Karpas-422 (cell line): ENCODE measurements at regions not wholly inside any gene's neighbourhood (a gene's known extent, or its start where the extent isn't known, plus 50 kb on each side); places are given as distances from the start of the nearest gene placed in this dataset.

Source experiments
- DNase-seq: peaks from one replicate; pipeline ENCODE4 v3.0.0-alpha.2; 2015
- H2AFZ ChIP-seq: fragments of 200-600 bp; sonication (generic); 2 replicates; pipeline ENCODE4 v1.6.1; 2014; ENCODE audit warnings: antibody characterized with exemption, low read length, mixed read lengths
- H3K27ac ChIP-seq: fragments of 200-600 bp; sonication (generic); 2 replicates; pipeline ENCODE4 v1.5.1; 2014; ENCODE audit warnings: mild to moderate bottlenecking, low read length, moderate library complexity
- H3K27me3 ChIP-seq: fragments of 200-600 bp; sonication (generic); 2 replicates; pipeline ENCODE4 v1.6.1; 2014; ENCODE audit warnings: low read length, mixed read lengths
- H3K36me3 ChIP-seq: fragments of 200-600 bp; sonication (generic); 2 replicates; pipeline ENCODE4 v1.6.1; 2014; ENCODE audit warnings: low read length, mixed read lengths; ENCODE audit not compliant: insufficient read depth
- H3K4me1 ChIP-seq: fragments of 200-600 bp; sonication (generic); 2 replicates; pipeline ENCODE4 v1.6.1; 2014; ENCODE audit warnings: mild to moderate bottlenecking, low read length, mixed read lengths
- H3K4me2 ChIP-seq: fragments of 200-600 bp; sonication (generic); 2 replicates; pipeline ENCODE4 v1.6.1; 2014; ENCODE audit warnings: low read length, low read depth, mild to moderate bottlenecking; ENCODE audit not compliant: poor library complexity, severe bottlenecking
- H3K4me3 ChIP-seq: fragments of 200-600 bp; sonication (generic); 2 replicates; pipeline ENCODE4 v1.5.1; 2014; ENCODE audit warnings: mild to moderate bottlenecking, antibody characterized with exemption, low read length, mixed read lengths
- H3K79me2 ChIP-seq: fragments of 200-600 bp; sonication (generic); 2 replicates; pipeline ENCODE4 v1.6.1; 2014; ENCODE audit warnings: mild to moderate bottlenecking, low read length, mixed read lengths
- H3K9ac ChIP-seq: fragments of 200-600 bp; sonication (generic); 2 replicates; pipeline ENCODE4 v1.6.0; 2014; ENCODE audit warnings: low read length
- H3K9me2 ChIP-seq: fragments of 200-600 bp; sonication (generic), shearing (Covaris generic); replicated peaks from 2 replicates; pipeline ENCODE4 v1.6.0; 2014; ENCODE audit warnings: mild to moderate bottlenecking, low read length, moderate library complexity; ENCODE audit not compliant: insufficient read depth
- H3K9me3 ChIP-seq: fragments of 300-700, 200-600 bp; sonication (generic); 2 replicates; pipeline ENCODE4 v1.6.1; 2014; ENCODE audit warnings: low read length, mixed read lengths
- H4K20me1 ChIP-seq: fragments of 200-600 bp; sonication (generic); 2 replicates; pipeline ENCODE4 v1.6.1; 2014; ENCODE audit warnings: mild to moderate bottlenecking, antibody characterized with exemption, low read length, low read depth; ENCODE audit not compliant: insufficient read depth

DNA sequence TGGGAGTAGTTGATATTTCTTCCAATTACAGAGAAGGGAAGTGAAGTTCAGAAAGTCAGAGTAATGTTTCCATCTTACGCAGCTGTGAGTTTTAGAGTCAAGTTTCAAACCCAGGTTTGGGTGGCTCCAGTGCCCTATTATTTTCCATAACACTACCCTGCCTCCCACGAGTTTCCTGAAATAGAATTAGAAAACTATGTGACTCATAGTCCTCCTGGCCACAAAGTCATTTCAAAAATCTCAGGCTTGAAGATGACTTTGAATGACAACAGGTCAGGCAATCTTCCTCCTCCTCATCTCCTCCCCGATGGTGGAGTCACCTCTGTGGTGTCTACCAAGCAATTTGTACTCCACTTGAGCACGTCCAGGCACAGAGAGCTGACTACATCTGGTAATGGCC is 212.3 kb upstream of the TRIB2 start:
- H3K4me3 ChIP-seq, result no peak overlapping the region
- H3K79me2 ChIP-seq, result no peaks in the 10 kb centered on the region
- no peak overlapping the region for H3K27ac ChIP-seq
- H3K27me3 ChIP-seq, result 0 out of 2 replicates have a peak, but pooled peaks cover 3% of the 10 kb centered on the region
- H3K4me2 ChIP-seq, result no peak overlapping the region
- no peaks in the 10 kb centered on the region for H3K36me3 ChIP-seq
- no peaks in the 10 kb centered on the region for H4K20me1 ChIP-seq
- H3K4me1 ChIP-seq, result no peaks in the 10 kb centered on the region
- no peak overlapping the region for H3K9ac ChIP-seq
- no peaks in the 10 kb centered on the region for H3K9me3 ChIP-seq
- DNase-seq, result no peak
- H2AFZ ChIP-seq, result no peak overlapping the region
- H3K9me2 ChIP-seq, result no peaks in the 10 kb centered on the region

DNA sequence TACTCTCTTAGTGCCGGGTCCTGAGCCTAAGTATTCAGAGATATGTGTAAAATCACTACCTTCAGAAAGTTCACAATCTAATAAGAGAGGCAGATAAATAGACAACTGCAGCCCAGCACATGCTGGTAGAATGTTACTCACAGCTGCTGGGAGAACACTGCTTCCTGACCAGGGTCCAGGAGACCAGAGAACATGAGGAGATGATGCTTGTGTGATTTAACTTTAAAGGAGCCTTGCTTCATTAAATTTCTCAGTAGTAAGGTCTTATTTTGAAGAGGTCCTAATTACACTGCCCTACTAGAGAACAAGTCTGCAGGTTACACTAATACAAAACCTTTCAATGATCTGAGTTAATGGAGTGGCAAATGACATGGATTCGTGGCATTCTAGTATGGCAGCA is 209.9 kb upstream of the TRIB2 start:
- no peaks in the 10 kb centered on the region for H3K79me2 ChIP-seq
- 0 out of 2 replicates have a peak, but pooled peaks cover 3% of the 10 kb centered on the region for H3K27me3 ChIP-seq
- H3K36me3 ChIP-seq, result no peaks in the 10 kb centered on the region
- no peak for DNase-seq
- no peaks in the 10 kb centered on the region for H4K20me1 ChIP-seq
- H3K4me1 ChIP-seq, result no peaks in the 10 kb centered on the region
- no peak overlapping the region for H2AFZ ChIP-seq
- no peak overlapping the region for H3K4me3 ChIP-seq
- no peak overlapping the region for H3K4me2 ChIP-seq
- H3K27ac ChIP-seq, result no peak overlapping the region
- no peak overlapping the region for H3K9ac ChIP-seq
- H3K9me3 ChIP-seq, result no peaks in the 10 kb centered on the region
- no peaks in the 10 kb centered on the region for H3K9me2 ChIP-seq

DNA sequence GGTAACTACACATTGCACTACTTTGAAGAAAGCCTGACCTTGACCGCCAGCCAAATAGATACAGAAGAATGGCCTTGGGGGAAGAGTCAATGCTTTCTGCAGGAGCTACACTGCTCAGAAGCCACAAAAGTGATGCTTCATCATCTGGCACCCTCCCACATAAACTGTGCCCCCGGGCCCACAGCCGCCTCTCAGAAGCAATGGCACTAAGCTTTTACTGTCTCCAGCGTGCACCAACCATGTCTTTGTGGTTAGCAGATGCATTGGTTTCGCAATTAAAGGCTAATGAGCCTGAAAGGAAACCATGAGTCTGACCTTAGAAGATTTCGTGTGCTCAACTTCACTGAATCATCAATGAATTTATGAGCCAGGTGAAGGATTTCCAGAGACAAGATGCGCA is 209.4 kb upstream of the TRIB2 start:
- H3K36me3 ChIP-seq, result no peaks in the 10 kb centered on the region
- no peaks in the 10 kb centered on the region for H3K9me2 ChIP-seq
- H4K20me1 ChIP-seq, result no peaks in the 10 kb centered on the region
- H3K4me2 ChIP-seq, result no peak overlapping the region
- peak; percentile 66 for DNase-seq
- H3K4me3 ChIP-seq, result no peak overlapping the region
- H3K27me3 ChIP-seq, result 0 out of 2 replicates have a peak, but pooled peaks cover 3% of the 10 kb centered on the region
- H3K9me3 ChIP-seq, result no peaks in the 10 kb centered on the region
- H3K27ac ChIP-seq, result no peak overlapping the region
- H3K4me1 ChIP-seq, result no peaks in the 10 kb centered on the region
- H2AFZ ChIP-seq, result no peak overlapping the region
- H3K79me2 ChIP-seq, result no peaks in the 10 kb centered on the region
- H3K9ac ChIP-seq, result no peak overlapping the region

DNA sequence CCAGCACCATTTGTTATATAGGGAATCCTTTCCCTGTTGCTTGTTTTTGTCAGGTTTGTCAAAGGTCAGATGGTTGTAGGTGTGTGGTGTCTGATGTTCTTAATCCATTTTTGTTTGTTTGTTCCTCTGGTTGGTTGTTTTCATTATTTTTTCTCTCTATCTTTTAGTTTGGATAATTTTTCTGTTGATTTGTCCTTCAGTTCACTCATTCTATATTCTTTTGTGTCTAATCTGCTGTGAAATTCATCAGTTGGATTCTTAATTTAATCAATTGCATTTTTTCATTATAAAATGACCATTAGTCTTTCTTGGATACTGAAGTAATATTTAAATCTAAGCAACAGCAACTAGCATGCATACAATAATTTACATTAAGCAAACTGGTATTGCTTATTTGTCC is 206.7 kb upstream of the TRIB2 start:
- Histone ChIP-seq H3K4me3 (no peak overlapping the region), H4K20me1 (no peaks in the 10 kb centered on the region), H3K9ac (no peak overlapping the region), H3K27ac (no peak overlapping the region), H3K4me2 (no peak overlapping the region), H3K79me2 (no peaks in the 10 kb centered on the region), H3K27me3 (0 out of 2 replicates have a peak, but pooled peaks cover 3% of the 10 kb centered on the region), H3K9me3 (no peaks in the 10 kb centered on the region), H3K9me2 (no peaks in the 10 kb centered on the region), H3K4me1 (no peaks in the 10 kb centered on the region), H3K36me3 (no peaks in the 10 kb centered on the region), H2AFZ (no peak overlapping the region)
- no peak for DNase-seq

DNA sequence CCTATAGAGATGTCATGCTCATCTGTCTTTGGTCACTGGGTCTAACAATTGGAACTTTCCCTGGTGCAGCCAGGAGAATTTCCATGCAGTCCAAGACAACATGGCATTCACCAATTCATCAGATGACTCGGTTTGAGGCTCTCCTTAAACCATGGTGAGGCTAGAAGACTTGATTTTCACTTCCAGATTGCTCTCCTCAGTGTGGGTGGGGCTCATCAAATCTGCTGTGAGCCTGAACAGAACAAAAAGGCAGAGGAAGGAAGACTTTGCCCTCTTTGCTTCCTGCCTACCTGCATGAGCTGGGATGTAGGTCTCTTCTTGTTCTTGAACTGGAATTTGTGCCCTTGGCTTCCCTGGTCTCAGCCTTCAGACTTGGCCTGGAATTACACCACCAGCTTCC is 203.4 kb upstream of the TRIB2 start:
- H2AFZ ChIP-seq, result no peak overlapping the region
- H3K36me3 ChIP-seq, result no peaks in the 10 kb centered on the region
- H3K79me2 ChIP-seq, result no peaks in the 10 kb centered on the region
- DNase-seq, result no peak
- H3K4me1 ChIP-seq, result no peaks in the 10 kb centered on the region
- no peaks in the 10 kb centered on the region for H3K9me3 ChIP-seq
- H3K4me3 ChIP-seq, result no peak overlapping the region
- H3K9me2 ChIP-seq, result no peaks in the 10 kb centered on the region
- no peak overlapping the region for H3K27ac ChIP-seq
- no peak overlapping the region for H3K9ac ChIP-seq
- no peak overlapping the region for H3K4me2 ChIP-seq
- no peaks in the 10 kb centered on the region for H4K20me1 ChIP-seq
- H3K27me3 ChIP-seq, result no peaks in the 10 kb centered on the region

DNA sequence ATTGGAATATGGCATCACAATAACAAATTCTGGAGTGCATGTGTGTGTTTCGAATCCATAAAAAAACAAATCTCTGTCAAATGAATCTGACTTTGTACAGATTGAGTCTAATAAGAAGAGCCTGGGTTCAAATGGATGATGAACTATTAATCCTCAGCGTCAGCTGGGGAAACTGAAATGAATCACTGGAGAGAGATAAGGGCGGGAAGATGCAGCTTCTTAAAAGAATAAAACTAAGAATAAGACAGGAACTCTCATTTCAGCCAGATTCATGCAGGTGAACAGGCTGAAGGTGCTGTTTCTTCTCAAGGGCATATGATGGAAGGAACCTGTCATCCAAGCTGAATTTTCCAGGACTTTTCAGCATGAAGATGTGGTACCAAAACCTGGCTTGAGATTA is 202.6 kb upstream of the TRIB2 start:
- H3K4me2 ChIP-seq, result no peak overlapping the region
- no peaks in the 10 kb centered on the region for H3K9me2 ChIP-seq
- DNase-seq, result no peak
- H3K9ac ChIP-seq, result no peak overlapping the region
- H3K9me3 ChIP-seq, result no peaks in the 10 kb centered on the region
- no peaks in the 10 kb centered on the region for H3K4me1 ChIP-seq
- no peaks in the 10 kb centered on the region for H3K27me3 ChIP-seq
- H3K27ac ChIP-seq, result no peak overlapping the region
- no peaks in the 10 kb centered on the region for H3K79me2 ChIP-seq
- no peak overlapping the region for H2AFZ ChIP-seq
- no peaks in the 10 kb centered on the region for H3K36me3 ChIP-seq
- no peaks in the 10 kb centered on the region for H4K20me1 ChIP-seq
- H3K4me3 ChIP-seq, result no peak overlapping the region

DNA sequence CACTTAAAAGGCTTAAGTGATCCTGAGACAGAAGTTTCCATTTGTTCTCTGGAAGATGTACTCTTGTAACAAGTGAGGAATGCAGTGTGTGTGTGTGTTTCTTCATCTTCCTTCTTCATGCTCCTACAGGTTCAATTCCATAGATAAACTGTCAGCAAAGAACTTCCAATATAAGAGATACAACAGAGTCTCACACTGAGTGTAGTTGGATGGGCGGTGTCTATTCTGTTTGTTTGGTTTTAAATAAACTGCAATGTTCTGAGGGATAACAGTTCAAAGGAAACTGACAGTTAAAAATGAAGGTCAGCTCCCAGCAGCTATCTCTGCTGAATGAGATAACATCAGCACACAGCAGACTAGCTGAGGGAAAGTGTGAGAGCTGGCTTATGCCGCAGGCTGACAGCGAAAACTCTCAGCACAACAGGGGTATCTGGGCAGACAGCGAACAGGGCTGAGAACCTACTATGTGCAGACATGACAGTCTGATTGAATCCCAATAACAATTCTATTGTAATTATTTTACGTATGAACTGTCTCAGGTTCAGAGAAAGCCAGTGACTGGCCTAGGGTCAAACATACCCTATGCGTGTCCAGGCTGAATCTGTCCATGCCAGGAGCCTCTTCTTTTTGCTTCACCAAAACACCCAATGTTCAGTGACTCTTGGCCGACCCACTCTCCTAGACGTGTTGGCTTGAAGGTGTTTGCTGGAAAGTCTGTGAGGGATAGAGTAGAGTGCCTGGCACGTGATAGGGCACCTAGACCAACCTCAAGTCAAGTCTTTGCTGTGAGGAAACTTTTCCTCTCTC is 201.9 kb upstream of the TRIB2 start:
- DNase-seq, result no peak
- Histone ChIP-seq H3K79me2 (no peaks in the 10 kb centered on the region), H3K27me3 (no peaks in the 10 kb centered on the region), H3K9me3 (no peaks in the 10 kb centered on the region), H3K4me1 (no peaks in the 10 kb centered on the region), H3K4me3 (no peak overlapping the region), H2AFZ (no peak overlapping the region), H3K4me2 (no peak overlapping the region), H3K36me3 (no peaks in the 10 kb centered on the region), H3K9me2 (no peaks in the 10 kb centered on the region), H3K9ac (no peak overlapping the region), H3K27ac (no peak overlapping the region), H4K20me1 (no peaks in the 10 kb centered on the region)

DNA sequence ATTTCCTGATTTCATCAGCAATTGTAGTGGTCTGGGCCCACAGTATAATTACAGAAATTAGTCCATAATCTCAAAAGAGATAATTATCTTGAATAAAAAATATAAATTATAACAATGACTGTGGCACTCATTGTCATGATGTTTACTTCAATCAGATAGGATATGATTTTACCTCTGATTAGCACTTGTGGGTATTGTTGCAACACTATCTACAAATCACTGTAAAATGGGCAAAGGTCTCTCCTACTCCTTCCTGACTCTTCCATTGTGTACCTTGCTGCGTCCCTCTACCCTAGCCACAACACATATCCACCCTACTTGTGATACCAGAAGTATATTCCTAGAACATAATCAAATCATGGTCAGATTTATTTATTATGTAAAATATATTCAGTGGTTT is 200.9 kb upstream of the TRIB2 start:
- H3K27me3 ChIP-seq, result no peaks in the 10 kb centered on the region
- H3K9me2 ChIP-seq, result no peaks in the 10 kb centered on the region
- no peak overlapping the region for H3K27ac ChIP-seq
- no peaks in the 10 kb centered on the region for H4K20me1 ChIP-seq
- H3K36me3 ChIP-seq, result no peaks in the 10 kb centered on the region
- H3K4me3 ChIP-seq, result no peak overlapping the region
- no peak for DNase-seq
- no peak overlapping the region for H3K9ac ChIP-seq
- H2AFZ ChIP-seq, result no peak overlapping the region
- no peaks in the 10 kb centered on the region for H3K79me2 ChIP-seq
- no peaks in the 10 kb centered on the region for H3K9me3 ChIP-seq
- H3K4me1 ChIP-seq, result no peaks in the 10 kb centered on the region
- no peak overlapping the region for H3K4me2 ChIP-seq
